Testis (tissue), 2 donors: ENCODE measurements at regions not wholly inside any gene's neighbourhood (a gene's known extent, or its start where the extent isn't known, plus 50 kb on each side); places are given as distances from the start of the nearest gene placed in this dataset.

ENCODE experiments used
- POLR2A ChIP-seq: fragments of 450-650 bp; IDR thresholded peaks from one replicate; pipeline ENCODE4 v1.6.1; 2017; ENCODE audit warnings: antibody characterized with exemption, mild to moderate bottlenecking, moderate library complexity
- TF ChIP-seq, protein P1 (sequence below), 3 experiments: fragments of 450-650 bp in 2 of 3; fragments of 200-600 bp in 1 of 3; sonication (generic) in 1 of 3; IDR thresholded peaks; one replicate each; pipeline ENCODE4 v1.5.1; 2016 to 2019; ENCODE audit warnings: antibody characterized with exemption in 3 of 3, mild to moderate bottlenecking in 2 of 3, moderate library complexity in 1 of 3

DNA sequence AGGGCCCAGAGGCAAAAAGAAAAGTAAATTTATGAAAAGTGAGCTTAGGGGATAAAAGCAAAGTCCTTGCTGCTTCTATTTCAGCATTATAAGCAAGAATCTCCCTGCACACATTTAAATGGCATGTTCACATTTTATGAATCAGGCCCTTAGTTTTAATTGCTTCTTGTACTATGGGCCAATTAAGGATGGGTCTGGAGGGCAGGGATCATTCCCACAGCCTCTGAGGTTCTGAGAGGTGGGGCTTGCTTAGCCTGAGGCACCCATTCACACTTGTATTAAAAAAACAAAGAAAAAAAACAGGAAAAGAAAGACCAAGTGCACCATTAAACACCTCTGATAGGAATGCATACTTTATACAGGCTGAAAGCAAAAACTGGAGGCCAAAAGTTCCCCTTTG lies 565.1 kb downstream of the BCL11A start:
- no peak for TF ChIP-seq POLR2A
- TF ChIP-seq, protein P1, sequence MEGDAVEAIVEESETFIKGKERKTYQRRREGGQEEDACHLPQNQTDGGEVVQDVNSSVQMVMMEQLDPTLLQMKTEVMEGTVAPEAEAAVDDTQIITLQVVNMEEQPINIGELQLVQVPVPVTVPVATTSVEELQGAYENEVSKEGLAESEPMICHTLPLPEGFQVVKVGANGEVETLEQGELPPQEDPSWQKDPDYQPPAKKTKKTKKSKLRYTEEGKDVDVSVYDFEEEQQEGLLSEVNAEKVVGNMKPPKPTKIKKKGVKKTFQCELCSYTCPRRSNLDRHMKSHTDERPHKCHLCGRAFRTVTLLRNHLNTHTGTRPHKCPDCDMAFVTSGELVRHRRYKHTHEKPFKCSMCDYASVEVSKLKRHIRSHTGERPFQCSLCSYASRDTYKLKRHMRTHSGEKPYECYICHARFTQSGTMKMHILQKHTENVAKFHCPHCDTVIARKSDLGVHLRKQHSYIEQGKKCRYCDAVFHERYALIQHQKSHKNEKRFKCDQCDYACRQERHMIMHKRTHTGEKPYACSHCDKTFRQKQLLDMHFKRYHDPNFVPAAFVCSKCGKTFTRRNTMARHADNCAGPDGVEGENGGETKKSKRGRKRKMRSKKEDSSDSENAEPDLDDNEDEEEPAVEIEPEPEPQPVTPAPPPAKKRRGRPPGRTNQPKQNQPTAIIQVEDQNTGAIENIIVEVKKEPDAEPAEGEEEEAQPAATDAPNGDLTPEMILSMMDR (IDR thresholded peaks at IDR 0.05): no peak
